Peyer's patch (tissue), 4 donors: ENCODE measurements at regions not wholly inside any gene's neighbourhood (a gene's known extent, or its start where the extent isn't known, plus 50 kb on each side); places are given as distances from the start of the nearest gene placed in this dataset.

ENCODE experiments used
- POLR2A ChIP-seq, 2 donors: fragments of 450-650 bp; IDR thresholded peaks; one replicate each; pipeline ENCODE4 v1.5.1; 2017; ENCODE audit warnings: antibody characterized with exemption in 2 of 2, mild to moderate bottlenecking in 2 of 2, moderate library complexity in 2 of 2
- TF ChIP-seq, protein P1 (sequence below), 6 experiments: fragments of 450-650 bp in 4 of 6; fragments of 200-600 bp in 2 of 6; sonication (generic) in 1 of 6; IDR thresholded peaks; one replicate each; pipeline ENCODE4 v1.5.1; 2017 to 2019; ENCODE audit warnings: antibody characterized with exemption in 6 of 6, mild to moderate bottlenecking in 3 of 6, moderate library complexity in 1 of 6

- TF ChIP-seq, protein P1, sequence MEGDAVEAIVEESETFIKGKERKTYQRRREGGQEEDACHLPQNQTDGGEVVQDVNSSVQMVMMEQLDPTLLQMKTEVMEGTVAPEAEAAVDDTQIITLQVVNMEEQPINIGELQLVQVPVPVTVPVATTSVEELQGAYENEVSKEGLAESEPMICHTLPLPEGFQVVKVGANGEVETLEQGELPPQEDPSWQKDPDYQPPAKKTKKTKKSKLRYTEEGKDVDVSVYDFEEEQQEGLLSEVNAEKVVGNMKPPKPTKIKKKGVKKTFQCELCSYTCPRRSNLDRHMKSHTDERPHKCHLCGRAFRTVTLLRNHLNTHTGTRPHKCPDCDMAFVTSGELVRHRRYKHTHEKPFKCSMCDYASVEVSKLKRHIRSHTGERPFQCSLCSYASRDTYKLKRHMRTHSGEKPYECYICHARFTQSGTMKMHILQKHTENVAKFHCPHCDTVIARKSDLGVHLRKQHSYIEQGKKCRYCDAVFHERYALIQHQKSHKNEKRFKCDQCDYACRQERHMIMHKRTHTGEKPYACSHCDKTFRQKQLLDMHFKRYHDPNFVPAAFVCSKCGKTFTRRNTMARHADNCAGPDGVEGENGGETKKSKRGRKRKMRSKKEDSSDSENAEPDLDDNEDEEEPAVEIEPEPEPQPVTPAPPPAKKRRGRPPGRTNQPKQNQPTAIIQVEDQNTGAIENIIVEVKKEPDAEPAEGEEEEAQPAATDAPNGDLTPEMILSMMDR (IDR thresholded peaks at IDR 0.05) = no peak
- TF ChIP-seq POLR2A (IDR thresholded peaks at IDR 0.05) = no peak
Measured at GRCh38 chr9:86452201-86452828, 98.1 kb upstream of the TUT7 start.
